Mesendoderm (in vitro differentiated cells): ENCODE measurements at regions not wholly inside any gene's neighbourhood (a gene's known extent, or its start where the extent isn't known, plus 50 kb on each side); places are given as distances from the start of the nearest gene placed in this dataset.

Experiments used
- DNase-seq: peaks from one replicate; pipeline ENCODE4 v3.0.0; 2013
- H2AK5ac ChIP-seq: 2 replicates; pipeline ENCODE4 v1.6.1; 2013; ENCODE audit warnings: low read length, inconsistent platforms
- H2BK120ac ChIP-seq: 2 replicates; pipeline ENCODE4 v1.6.1; 2013; ENCODE audit warnings: low read depth, mild to moderate bottlenecking, low read length, moderate library complexity, mixed read lengths
- H2BK15ac ChIP-seq: replicated peaks from 2 replicates; pipeline ENCODE4 v1.6.1; 2013; ENCODE audit warnings: low read depth, mild to moderate bottlenecking, moderate library complexity
- H2BK5ac ChIP-seq: 2 replicates; pipeline ENCODE4 v1.6.1; 2013; ENCODE audit warnings: low read length, inconsistent platforms
- H3K18ac ChIP-seq: 2 replicates; pipeline ENCODE4 v1.6.1; 2013; ENCODE audit warnings: mild to moderate bottlenecking, low read length, mixed read lengths
- H3K23ac ChIP-seq: one replicate; pipeline ENCODE4 v1.6.1; 2013; ENCODE audit warnings: low read length
- H3K27ac ChIP-seq: 2 replicates; pipeline ENCODE4 v1.5.1; 2013; ENCODE audit warnings: low read depth, mild to moderate bottlenecking, inconsistent platforms, low read length, moderate library complexity
- H3K27me3 ChIP-seq: 2 replicates; pipeline ENCODE4 v1.6.1; 2013; ENCODE audit warnings: low read length, control low read depth, mild to moderate bottlenecking, inconsistent platforms; ENCODE audit not compliant: insufficient read depth, poor library complexity
- H3K36me3 ChIP-seq: 2 replicates; pipeline ENCODE4 v1.6.1; 2013; ENCODE audit warnings: low read length, inconsistent platforms; ENCODE audit not compliant: control insufficient read depth, insufficient read depth
- H3K4ac ChIP-seq: one replicate; pipeline ENCODE4 v1.6.1; 2013; ENCODE audit warnings: low read depth, mild to moderate bottlenecking, low read length, moderate library complexity
- H3K4me1 ChIP-seq: 2 replicates; pipeline ENCODE4 v1.6.1; 2013; ENCODE audit warnings: low read depth, low read length, inconsistent platforms; ENCODE audit not compliant: control insufficient read depth
- H3K4me2 ChIP-seq: 2 replicates; pipeline ENCODE4 v1.6.1; 2013; ENCODE audit warnings: low read length
- H3K4me3 ChIP-seq: 2 replicates; pipeline ENCODE4 v1.5.1; 2013; ENCODE audit warnings: mild to moderate bottlenecking, low read length
- H3K56ac ChIP-seq: one replicate; pipeline ENCODE4 v1.6.1; 2013; ENCODE audit warnings: low read length
- H3K79me1 ChIP-seq: 2 replicates; pipeline ENCODE4 v1.6.1; 2013; ENCODE audit warnings: low read length, inconsistent platforms
- H3K79me2 ChIP-seq: 2 replicates; pipeline ENCODE4 v1.6.1; 2013; ENCODE audit warnings: mild to moderate bottlenecking, low read length; ENCODE audit not compliant: control insufficient read depth, insufficient read depth
- H3K9ac ChIP-seq: 2 replicates; pipeline ENCODE4 v1.6.1; 2013; ENCODE audit warnings: low read length, inconsistent platforms
- H4K5ac ChIP-seq: one replicate; pipeline ENCODE4 v1.6.1; 2013; ENCODE audit warnings: low read length
- H4K8ac ChIP-seq: one replicate; pipeline ENCODE4 v1.6.1; 2013; ENCODE audit warnings: low read depth, mild to moderate bottlenecking, control low read depth, low read length, moderate library complexity
- WGBS: extraction: QIAGEN DNeasy Blood & Tissue Kit; methylation state at CpG from one replicate; pipeline ENCODE4 v1.1.7; 2013; ENCODE audit warnings: low lambda C conversion rate, missing lambda C conversion rate; ENCODE audit not compliant: insufficient coverage; ENCODE audit errors: extremely low coverage; 5-methylcytosine and 5-hydroxymethylcytosine counted together

DNA sequence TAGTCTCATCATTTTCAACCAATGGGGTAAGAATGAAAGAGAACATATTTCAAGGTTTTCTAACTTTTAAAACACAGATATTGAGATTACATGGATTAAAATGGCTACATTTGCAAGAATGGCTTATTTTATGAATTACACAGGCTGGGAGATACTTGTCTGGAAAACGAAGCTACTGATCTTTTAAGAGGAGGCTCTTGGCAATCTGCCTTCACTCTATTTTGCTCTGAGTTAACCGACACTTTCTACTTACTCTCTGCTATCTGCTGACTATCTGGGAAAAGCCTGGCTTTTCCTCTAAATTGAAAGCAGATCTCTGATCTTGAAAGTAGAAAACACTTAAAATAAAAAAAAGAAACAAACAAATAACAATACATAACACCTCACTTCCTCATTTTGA is 325.4 kb upstream of the LINC00305 start:
- H3K4me2 ChIP-seq: no peak overlapping the region

DNA sequence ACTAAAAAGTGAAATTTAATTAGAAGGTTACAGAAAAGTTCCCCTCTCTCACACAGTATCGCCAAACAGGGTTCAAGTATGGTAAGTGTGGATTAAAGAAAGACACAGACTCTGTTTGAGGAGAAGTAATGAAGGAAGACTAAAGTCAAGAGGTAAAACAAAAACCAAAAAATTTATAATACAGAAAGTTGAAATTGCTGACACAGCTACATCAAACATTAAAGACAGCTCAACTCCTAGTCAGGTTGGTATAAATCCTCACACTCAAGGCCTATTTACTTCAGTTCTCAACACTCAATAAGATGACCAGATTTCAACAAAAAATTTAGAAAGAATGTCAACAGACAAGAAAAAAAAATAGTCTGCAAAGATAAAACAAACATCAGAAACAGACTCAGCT is 300.5 kb upstream of the LINC00305 start:
- Histone ChIP-seq H3K18ac (no peak overlapping the region), H3K79me2 (no peaks in the 10 kb centered on the region), H3K56ac (no peak overlapping the region), H2AK5ac (no peak overlapping the region), H3K4me3 (no peak overlapping the region), H3K27me3 (no peaks in the 10 kb centered on the region), H4K5ac (no peak overlapping the region), H3K4ac (no peak overlapping the region), H4K8ac (no peak overlapping the region), H3K27ac (no peak overlapping the region), H2BK120ac (no peak overlapping the region), H3K4me1 (no peaks in the 10 kb centered on the region), H3K9ac (no peak overlapping the region), H2BK15ac (no peak overlapping the region), H3K4me2 (no peak overlapping the region), H3K23ac (no peak overlapping the region), H3K36me3 (no peaks in the 10 kb centered on the region), H3K79me1 (no peaks in the 10 kb centered on the region), H2BK5ac (no peak overlapping the region)
- DNase-seq: no peak
- WGBS: no CpG with 5 or more reads among the region's 1 CpG

More for the DNA sequence above, 325.4 kb upstream of the LINC00305 start:
- Histone ChIP-seq H3K56ac (no peak overlapping the region), H2AK5ac (no peak overlapping the region), H3K4me3 (no peak overlapping the region), H2BK5ac (no peak overlapping the region), H3K79me2 (no peaks in the 10 kb centered on the region), H3K4ac (no peak overlapping the region), H3K36me3 (no peaks in the 10 kb centered on the region), H2BK120ac (no peak overlapping the region), H4K8ac (no peak overlapping the region), H3K27me3 (no peaks in the 10 kb centered on the region), H3K23ac (no peak overlapping the region), H2BK15ac (no peak overlapping the region), H3K27ac (no peak overlapping the region), H3K18ac (no peak overlapping the region), H4K5ac (no peak overlapping the region), H3K79me1 (no peaks in the 10 kb centered on the region), H3K9ac (no peak overlapping the region), H3K4me1 (no peaks in the 10 kb centered on the region)
- WGBS: no CpG with 5 or more reads among the region's 2 CpGs
- no peak for DNase-seq

DNA sequence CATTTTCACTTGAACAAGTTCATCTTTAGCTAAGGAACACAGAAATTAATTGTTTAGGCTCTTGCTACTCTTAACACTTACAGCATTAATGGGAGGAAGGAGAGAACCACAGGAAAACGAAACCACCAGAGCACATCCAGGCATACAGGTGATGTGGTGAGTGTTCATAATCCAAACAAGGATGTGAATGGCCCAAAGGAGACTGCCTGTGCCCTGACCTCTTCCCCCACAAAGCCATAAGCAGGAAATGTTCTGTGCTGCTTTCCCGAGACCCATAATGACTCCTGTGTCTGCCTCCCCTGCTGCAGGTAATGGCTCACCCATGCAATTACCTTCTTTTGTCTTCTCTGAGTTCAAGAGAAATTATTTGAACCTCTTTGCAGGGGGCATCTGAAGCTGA is 295.9 kb upstream of the LINC00305 start:
- Histone ChIP-seq H3K9ac (no peak overlapping the region), H2BK5ac (no peak overlapping the region), H3K27me3 (no peaks in the 10 kb centered on the region), H3K56ac (no peak overlapping the region), H3K36me3 (no peaks in the 10 kb centered on the region), H3K79me1 (no peaks in the 10 kb centered on the region), H4K8ac (no peak overlapping the region), H2BK15ac (no peak overlapping the region), H3K4me1 (no peaks in the 10 kb centered on the region), H4K5ac (no peak overlapping the region), H3K4me3 (no peak overlapping the region), H3K79me2 (no peaks in the 10 kb centered on the region), H3K18ac (no peak overlapping the region), H2BK120ac (no peak overlapping the region), H2AK5ac (no peak overlapping the region), H3K27ac (no peak overlapping the region), H3K23ac (no peak overlapping the region), H3K4ac (no peak overlapping the region), H3K4me2 (no peak overlapping the region)
- no peak for DNase-seq
- no CpG with 5 or more reads among the region's 2 CpGs for WGBS

DNA sequence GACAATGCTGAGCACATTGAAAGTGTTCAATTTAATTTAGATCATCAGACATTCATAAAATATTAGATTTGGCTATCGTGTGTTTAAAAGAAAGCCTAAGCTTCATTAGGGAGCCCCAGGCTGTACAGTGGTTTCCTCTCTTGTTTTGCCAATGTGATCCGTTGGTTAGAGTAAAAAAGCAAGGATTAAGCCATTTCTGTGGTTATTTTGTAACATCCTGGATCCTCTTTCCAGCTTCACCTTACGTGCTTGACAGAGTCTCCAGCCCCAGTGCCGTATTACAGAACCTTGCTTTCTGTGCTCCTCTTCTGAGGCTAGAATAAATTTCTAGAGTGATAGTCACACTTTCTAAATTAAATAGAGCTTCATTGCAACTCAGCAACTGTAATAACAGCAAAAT is 289.3 kb upstream of the LINC00305 start:
- Histone ChIP-seq H3K56ac (no peak overlapping the region), H3K4me2 (no peak overlapping the region), H3K4me3 (no peak overlapping the region), H3K9ac (no peak overlapping the region), H2BK15ac (no peak overlapping the region), H2BK5ac (no peak overlapping the region), H3K23ac (no peak overlapping the region), H3K18ac (no peak overlapping the region), H2BK120ac (no peak overlapping the region), H3K4me1 (no peaks in the 10 kb centered on the region), H3K27ac (no peak overlapping the region), H3K79me2 (no peaks in the 10 kb centered on the region), H3K4ac (no peak overlapping the region), H2AK5ac (no peak overlapping the region), H3K27me3 (no peaks in the 10 kb centered on the region), H4K8ac (no peak overlapping the region), H3K36me3 (no peaks in the 10 kb centered on the region), H4K5ac (no peak overlapping the region), H3K79me1 (no peaks in the 10 kb centered on the region)
- no peak for DNase-seq
- no CpG with 5 or more reads among the region's 4 CpGs for WGBS

DNA sequence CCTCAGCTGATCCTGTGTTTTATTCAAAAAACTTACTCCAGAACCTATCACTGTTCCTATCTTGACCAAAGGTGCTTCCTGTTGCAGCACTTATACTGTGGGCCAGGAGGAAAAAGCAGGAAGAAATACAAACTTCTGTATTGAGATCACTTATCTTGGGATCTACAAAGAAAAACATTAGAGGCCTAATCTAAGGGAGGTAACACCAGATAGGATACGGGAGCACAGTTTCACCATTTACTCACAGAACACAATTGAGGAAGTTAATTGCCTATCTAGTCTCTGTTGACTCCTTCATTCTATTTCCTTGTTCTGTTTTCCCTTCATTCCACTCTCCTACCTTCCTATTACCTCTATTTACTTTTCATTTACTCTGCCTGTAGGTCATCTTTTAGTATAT is 287.2 kb upstream of the LINC00305 start:
- Histone ChIP-seq H3K79me2 (no peaks in the 10 kb centered on the region), H3K4me2 (no peak overlapping the region), H4K5ac (no peak overlapping the region), H3K23ac (no peak overlapping the region), H2BK5ac (no peak overlapping the region), H3K9ac (no peak overlapping the region), H3K79me1 (no peaks in the 10 kb centered on the region), H2BK15ac (no peak overlapping the region), H3K4me3 (no peak overlapping the region), H3K4ac (no peak overlapping the region), H3K4me1 (no peaks in the 10 kb centered on the region), H3K18ac (no peak overlapping the region), H3K36me3 (no peaks in the 10 kb centered on the region), H3K27me3 (no peaks in the 10 kb centered on the region), H3K56ac (no peak overlapping the region), H3K27ac (no peak overlapping the region), H2AK5ac (no peak overlapping the region), H4K8ac (no peak overlapping the region), H2BK120ac (no peak overlapping the region)
- WGBS: no CpG with 5 or more reads among the region's 1 CpG
- peak; percentile 53 for DNase-seq

DNA sequence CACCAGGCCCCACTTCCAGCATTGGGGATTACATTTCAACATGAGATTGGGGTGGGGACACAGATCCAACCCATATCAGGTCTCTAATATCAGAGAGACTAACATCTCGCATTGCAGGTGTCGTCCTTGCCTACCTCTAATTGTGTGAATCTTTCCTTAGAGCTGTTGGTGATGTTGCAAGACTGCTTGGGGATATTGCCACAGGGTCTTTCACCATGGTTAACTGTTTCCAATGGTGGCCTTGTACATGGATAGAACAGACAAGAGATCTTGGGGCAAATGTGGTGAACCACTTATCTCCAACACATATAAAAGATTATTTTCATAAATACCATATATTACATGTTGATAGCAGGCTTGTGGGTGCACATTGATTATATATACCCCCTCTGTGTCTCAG is 270.3 kb upstream of the LINC00305 start:
- H2BK120ac ChIP-seq: no peak overlapping the region
- no peak overlapping the region for H3K27ac ChIP-seq
- H3K4ac ChIP-seq: no peak overlapping the region
- no CpG with 5 or more reads among the region's 2 CpGs for WGBS
- H3K79me1 ChIP-seq: no peaks in the 10 kb centered on the region
- no peak overlapping the region for H3K23ac ChIP-seq
- no peaks in the 10 kb centered on the region for H3K79me2 ChIP-seq
- H2AK5ac ChIP-seq: no peak overlapping the region
- H3K18ac ChIP-seq: no peak overlapping the region
- no peak for DNase-seq
- no peaks in the 10 kb centered on the region for H3K27me3 ChIP-seq
- H4K5ac ChIP-seq: no peak overlapping the region
- no peak overlapping the region for H3K4me3 ChIP-seq
- no peak overlapping the region for H3K9ac ChIP-seq
- H4K8ac ChIP-seq: no peak overlapping the region
- H3K36me3 ChIP-seq: no peaks in the 10 kb centered on the region
- no peak overlapping the region for H2BK5ac ChIP-seq
- peaks cover 4% of the 10 kb centered on the region for H3K4me1 ChIP-seq
- no peak overlapping the region for H3K56ac ChIP-seq
- no peak overlapping the region for H3K4me2 ChIP-seq
- H2BK15ac ChIP-seq: no peak overlapping the region
